Stimulated activated CD8-positive, alpha-beta memory T cell treated with anti-CD3 and anti-CD28 coated beads, Interleukin-7, amount 100 ng/mL, for 48 hours (primary cell): ENCODE measurements at regions not wholly inside any gene's neighbourhood (a gene's known extent, or its start where the extent isn't known, plus 50 kb on each side); places are given as distances from the start of the nearest gene placed in this dataset.
"Not testable (repeated sequence)": the region's sequence is repeated elsewhere in the genome, so short reads cannot be mapped to it uniquely, and the experiment has no call there.

ENCODE experiments used
- DNase-seq, 2 donors: peaks; one replicate each; pipeline ENCODE4 v3.0.0-alpha.2; 2020; ENCODE audit warnings: low read depth in 1 of 2; ENCODE audit errors: extremely low read depth in 1 of 2

DNA sequence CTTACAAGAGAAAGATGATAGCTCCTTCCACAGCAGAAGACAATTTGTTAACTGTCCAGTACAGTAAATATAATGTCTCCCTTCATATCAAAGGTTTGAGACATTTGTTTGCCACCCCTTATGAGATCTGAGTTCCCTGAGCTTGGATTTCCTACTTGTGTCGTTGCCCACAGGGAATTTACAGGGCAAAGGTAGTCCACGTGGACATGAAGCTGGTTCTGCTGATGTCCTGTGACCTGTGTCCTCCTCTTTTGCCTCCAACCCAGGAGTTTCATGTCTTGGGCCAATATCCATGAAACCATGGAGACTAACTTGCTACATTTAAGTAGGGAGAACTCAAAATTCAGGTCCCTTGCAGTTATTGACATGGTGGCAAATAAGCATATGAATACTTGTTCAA is 172.2 kb upstream of the KCTD7 start:
- DNase-seq: not testable (repeated sequence)

DNA sequence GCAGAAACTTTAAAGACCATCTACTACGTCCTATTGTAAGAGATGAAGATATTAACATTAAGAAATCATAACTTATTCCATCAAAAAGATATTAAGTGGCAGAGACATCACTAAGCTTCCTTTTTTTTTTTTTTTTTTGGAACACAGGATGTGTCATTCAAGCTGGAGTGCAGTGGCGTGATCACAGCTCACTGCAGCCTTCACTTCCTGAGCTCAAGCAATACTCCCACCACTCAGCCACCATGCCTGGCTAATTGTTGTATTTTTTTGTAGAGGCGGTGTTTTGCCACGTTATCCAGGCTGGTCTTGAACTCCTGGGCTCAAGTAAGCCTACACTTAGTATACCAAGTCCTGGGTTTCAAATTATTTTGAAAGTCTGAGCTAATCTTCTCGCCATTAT is 169.7 kb upstream of the KCTD7 start:
- not testable (repeated sequence) for DNase-seq

DNA sequence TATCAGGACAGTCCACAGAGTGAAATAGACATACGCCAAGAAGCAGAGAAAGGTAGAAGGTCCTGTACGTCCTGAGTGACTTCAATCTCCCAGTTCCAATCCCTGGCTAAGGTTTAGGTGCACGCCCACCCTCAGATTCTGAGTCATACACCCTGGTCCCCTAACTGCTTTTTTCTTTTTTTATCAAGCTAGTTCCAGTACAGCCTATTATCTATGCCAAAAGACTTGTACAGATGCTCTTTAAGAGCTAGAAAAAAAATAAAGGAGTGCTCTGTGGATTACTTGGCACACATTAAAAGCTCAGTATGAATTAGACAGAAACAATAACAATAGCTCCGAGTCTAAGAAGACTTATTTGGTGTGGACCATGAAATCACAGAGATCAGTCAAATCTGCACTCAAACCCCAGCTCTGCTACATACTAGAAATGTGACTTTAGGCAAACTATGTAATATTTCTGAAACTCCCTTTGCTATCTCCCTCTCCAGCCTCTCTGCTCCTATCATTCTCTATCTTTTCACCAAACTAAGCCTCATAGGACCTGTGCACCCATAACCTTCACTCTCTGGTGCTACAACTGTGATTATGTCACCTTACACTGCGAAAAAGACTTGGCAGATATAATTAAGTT is 168.8 kb upstream of the KCTD7 start:
- DNase-seq: not testable (repeated sequence)

DNA sequence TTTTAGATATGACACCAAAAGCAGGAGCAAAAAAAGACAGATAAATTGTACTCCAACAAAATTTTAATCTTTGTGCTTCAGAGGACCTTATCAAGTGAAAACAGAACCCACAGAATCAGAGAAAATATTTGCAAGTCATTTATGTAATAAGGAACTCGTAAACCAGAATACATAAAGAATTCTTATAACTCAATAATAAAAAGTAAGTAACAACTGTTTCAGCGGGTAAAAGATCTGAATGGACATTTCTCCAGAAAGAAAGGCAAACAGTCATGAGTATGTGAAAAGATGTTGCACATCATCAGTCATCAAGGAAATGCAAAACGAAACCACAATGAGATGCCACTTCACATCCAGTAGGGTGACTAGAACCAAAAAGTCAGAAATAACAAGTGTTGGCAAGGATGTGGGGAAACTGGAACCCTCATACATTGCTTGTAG is 167.7 kb upstream of the KCTD7 start:
- DNase-seq: no peak

DNA sequence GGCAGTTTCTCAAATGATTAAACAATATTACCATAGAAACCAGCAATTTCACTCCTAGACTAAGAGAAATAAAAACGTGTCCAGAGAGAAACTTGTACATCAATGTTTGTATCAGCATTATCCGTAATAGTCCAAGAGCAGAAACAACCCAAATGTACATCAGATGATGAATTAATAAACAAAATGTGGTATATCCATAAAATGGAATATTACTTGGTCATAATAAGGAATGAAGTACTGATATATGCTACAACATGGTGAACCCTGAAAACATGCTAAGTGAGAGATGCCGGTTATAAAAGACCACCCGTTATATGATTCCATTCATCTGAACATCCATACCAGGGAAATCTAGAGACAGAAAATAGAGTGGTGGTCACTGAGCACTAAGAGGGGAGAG is 167.3 kb upstream of the KCTD7 start:
- not testable (repeated sequence) for DNase-seq

DNA sequence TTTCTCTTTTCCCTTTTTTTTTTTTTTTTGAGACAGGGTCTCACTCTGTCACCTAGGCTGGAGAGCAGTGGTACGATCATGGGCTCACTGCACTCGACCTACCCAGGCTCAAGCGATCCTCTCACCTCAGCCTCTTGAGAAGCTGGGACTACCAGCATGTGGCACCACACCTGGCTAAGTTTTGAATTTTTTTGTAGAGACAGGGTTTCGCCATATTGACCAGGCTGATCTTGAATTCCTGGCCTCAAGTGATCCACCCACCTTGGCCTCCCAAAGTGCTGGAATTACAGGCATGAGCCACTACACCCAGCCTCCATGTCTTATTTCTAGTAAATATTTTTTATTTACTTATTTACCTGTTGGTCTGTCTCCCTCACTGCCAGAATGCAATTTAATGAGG is 165.8 kb upstream of the KCTD7 start:
- DNase-seq: not testable (repeated sequence)

DNA sequence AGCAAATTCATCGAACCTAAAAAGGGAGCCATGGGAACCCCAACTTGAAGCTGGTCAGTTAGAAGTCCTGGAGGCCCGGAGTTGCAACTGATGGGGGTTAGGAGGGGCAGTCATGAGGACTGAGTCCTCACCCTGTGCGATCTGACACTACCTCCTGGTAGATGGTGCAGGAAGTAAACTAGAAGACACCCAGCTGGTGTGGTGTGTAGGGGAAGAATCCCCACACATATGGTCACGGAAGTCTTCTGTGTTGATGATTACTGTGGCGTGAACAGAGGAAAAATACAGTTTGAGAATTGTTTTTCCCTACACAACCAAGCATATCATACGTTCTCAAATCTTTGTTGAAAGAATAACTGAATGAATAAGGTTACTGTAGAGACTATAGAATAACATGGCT is 164.6 kb upstream of the KCTD7 start:
- no peak for DNase-seq

DNA sequence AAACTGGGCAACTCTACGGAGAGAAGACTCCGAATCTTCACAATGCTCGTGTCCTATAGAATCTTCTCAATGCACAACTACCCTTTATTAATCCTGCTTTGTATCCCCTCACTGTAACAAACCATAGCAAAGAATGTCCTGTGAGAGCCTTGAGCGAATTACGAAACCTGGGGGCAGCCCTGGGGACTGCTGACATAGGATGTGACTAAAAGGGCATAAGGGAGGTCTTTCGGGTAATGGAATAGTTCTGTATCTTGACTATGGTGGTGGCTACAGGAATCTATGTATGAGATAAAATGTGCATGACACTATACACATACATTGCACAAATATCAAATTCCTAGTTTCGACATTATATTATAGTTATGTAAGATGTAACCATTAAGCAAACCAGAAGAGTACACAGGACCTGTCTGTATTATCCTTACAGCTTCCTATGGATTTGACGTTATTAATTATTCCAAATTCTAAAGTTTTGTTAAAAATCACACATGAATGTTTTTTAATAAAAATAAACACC is 162.5 kb upstream of the KCTD7 start:
- DNase-seq: no peak

DNA sequence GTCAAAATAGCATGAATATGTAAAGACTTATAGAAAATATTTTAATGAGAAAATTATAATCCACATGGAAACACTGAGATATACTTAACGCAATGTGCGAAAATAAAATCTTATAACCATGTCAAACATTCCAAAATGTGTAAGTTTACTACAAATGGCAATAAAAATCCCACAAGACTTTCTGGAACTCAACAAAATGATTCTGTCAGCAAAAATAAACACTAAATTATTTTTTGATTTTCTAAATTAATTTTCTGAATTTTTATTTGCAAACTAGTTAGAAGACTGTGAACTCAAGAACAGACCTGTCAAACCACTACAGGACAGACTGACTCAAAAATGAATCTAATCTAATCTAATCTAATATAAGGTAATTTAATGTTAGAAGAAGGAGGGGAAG is 160.8 kb upstream of the KCTD7 start:
- DNase-seq: no peak

DNA sequence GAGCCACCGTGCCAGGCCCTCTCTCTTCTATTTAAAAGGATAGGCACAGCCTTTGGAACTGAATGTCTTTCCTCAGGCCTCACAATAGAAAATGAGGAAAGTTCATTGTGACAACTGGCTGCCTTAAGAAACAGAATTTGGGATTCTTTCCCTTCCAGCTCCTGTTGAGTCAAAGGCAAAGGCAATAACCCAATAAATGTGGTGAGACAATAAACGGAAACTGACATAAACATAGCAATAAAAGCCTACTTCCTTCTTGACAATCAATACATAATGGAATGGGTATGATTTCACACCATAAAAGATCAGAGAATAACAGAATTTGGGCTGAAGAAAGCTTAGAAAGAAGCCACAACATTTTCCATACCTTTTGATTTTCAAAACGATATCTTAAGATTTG is 155.6 kb upstream of the KCTD7 start:
- not testable (repeated sequence) for DNase-seq

DNA sequence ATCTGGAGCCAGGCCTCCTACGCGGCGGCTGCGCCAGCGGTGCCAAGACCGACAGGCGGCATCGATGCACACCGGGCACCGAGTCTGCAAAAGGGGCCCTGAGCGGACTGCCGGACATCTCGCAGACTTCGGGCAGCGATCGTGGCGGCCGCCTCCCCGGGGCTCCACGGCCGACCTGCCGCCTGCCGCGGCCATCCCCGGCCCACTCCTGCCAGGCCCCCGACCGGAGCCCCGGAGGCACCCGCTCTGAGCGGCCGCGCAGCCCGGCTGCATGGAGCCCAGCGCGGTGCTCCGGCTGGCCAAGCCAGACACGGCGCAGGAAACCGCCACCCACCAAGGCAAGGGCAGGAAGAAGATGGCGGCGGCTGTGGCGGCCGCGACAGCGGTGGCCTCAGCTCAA is 154.2 kb upstream of the KCTD7 start:
- no peak for DNase-seq

DNA sequence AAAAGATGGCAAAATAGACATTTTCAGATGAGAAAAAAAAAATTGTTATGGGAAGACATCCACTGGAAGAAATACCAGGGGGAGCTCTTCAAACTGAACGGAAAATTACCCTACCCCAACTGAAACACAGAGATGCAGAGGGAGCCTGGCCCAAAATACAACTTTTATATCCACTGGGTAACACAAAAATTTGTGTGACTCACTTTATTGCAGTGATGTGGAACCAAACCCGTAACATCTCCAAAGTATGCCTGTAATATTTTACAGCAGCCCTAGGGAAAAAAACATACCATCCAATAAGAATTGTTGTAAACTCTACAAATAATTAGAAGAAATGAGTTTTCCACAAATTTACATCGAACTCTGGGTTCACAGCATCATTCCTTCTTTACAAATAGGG is 152.6 kb upstream of the KCTD7 start:
- not testable (repeated sequence) for DNase-seq

DNA sequence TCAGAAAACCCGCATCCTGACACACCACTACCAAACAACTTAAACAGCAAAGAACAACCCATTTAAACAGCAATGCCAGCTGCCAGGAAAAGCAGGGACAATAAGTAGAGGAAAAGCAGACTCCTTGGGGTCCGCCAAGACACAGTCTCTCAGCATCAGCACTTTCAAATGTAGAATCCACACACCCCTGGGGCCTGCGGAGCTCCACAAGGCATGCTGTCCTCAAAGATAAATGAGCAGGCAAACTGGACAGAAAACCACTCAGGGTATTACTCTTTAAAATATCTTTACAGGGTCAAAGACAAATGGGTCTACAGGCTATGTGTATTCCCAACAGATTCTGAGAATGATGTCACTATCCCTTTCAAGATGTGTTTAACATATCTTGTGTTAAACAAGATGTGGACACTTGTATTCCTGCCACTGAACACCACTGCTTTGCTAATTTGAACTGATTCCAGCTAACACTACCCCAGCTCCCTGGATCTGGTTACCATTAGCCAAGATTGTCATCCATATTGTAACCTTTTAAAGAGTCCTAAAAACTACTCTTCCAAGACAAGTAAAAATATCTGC is 150.8 kb upstream of the KCTD7 start:
- DNase-seq: not testable (repeated sequence)

DNA sequence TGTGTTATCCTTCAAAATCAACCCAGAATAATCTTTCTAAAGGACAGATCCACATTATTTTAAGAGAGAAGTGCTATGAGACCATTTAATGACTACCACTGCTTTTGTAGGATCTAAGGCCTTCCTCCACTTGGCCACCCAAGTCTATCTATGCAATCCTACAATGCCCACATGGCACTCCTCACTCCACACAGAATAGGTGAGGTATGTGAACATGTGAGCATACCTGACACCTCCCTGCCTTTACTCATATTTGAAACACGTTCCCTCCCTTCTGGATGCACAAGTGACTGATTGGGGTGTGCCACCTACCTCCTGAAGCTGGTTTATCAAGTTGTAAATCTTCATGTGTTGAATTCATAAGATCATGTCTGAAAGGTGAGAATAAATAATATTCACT is 147.5 kb upstream of the KCTD7 start:
- DNase-seq: not testable (repeated sequence)

DNA sequence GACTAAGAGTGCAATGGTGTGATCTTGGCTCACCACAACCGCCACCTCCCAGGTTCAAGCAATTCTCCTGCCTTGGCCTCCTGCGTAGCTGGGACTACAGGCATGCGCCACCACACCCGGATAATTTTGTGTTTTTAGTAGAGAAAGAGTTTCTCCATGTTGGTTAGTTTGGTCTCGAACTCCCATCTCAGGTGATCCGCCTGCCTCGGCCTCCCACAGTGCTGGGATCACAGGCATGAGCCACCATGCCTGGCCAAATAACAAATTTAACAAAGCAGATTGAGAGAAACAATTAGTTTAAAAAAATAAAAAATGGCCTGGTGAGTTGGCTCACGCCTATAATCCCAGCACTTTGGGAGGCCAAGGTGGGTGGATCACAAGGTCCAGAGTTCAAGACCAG is 139.6 kb upstream of the KCTD7 start:
- not testable (repeated sequence) for DNase-seq

DNA sequence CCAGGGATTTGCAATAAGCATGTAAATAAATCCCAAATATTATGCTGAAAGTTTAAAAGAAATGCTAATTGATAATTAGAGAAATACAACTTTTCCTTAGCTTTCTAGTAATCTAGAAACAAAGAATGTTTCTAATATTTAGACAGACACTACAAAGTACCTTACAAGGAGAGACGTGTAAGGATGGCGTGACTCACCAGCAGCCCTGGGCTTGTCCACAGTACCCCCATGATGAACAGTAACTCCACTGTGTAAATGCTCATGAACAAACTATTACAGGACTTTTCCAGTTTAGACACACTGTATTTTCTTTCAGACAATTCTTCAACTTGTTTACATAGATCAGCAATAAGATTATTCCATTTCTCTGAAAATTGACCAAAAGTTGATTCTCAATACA is 138.9 kb upstream of the KCTD7 start:
- not testable (repeated sequence) for DNase-seq

DNA sequence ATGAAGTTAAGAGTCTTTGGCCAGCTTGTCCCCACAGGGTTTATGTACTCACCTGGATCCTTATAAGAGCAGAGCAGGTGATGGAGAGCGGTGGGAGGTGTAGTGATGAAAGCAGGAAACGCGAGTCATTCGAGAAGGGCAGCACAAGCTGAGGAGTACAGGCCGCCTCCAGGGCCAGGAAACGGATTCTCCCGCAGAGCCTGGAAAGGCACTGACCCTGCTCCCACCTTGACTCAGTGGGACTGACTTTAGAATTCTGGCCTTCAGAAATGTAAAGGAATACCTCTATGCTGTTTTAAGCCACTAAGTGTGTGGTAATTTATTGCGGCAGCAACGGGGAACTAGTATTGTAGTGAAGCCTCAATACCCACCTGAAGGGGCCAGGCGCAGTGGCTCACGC is 137.7 kb upstream of the KCTD7 start:
- DNase-seq: not testable (repeated sequence)

DNA sequence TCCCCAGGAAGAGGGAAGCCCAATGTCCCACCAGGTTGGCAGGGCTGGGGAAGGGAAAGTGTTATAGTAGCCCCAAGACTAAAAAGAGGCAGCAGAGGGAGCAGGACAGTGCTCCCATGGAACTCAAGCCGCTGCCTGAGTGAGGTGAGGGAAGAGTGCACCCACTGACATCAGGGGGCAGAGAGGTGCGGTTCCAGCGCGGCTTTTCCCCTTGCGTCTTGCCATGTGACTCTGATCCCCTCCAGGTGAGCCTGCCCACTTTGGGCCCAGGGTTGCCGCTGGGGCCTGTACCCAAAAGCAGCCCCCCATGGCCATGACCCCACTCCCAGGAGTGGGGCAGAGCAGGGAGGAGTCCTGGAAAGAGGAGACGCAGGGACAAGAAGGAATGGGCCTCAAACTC is 136.3 kb upstream of the KCTD7 start:
- not testable (repeated sequence) for DNase-seq

DNA sequence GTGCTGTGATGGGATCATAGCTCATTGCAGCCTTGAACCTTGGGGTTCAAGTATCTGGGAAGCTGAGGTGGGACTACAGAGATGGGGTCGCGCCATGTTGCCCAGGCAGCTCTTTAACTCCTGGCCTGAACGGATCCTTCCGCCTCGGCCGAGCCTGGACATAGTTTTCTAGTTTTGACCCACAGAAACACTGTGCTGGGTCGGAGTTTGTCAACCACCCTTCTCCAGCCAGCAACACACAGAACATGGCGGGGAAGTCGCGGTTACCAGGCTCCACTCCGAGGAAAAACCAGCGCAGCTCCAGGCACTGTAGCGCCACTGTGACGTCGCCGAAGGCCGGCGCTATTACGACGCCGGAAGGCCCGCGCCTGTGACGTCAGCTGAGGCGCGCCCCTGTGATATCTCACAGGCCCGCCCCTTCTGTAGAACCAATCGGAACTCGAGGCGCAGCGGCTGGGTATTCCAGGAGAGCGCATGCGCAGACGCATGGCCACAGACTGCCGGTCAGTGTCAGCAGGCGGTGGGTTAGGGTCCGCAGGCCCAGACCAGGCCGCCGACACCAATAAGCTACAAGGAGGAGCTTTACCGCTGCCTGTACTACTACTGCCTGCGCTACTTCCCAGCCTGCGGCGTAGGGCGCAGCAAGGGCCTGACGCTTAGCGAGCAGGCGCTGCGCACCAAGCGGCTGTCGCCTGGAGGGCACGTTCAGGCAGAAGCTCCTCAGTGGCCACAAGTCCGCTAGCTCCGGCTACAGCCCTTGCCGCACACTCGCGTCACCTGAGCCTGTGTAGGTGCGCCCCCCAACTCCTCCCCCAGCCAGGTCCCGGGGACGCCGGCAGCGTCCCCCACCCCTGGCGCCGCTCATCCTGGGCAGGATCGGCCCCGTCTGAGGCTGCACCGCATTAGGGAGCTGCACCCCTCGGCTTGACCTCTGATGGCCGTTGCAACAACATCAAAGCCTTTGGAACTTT is 135.2 kb upstream of the KCTD7 start:
- DNase-seq: peak; percentile 90 to 94

DNA sequence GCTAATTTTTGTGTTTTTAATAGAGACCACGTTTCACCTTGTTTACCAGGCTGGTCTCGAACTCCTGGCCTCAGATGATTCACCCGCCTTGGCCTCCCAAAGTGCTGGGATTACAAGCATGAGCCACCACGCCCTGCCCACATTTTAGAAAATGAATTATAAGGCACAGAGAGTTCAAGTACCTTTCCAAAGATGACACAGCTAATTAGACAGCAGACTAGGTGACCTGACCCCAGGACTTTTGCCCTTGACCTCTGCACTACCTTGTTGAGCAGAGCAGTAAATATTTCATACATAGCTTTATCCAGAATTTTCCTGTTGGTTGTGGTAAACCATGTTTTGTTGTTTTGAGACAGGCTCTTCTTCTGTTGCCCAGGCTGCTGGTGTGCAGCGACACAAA is 131.3 kb upstream of the KCTD7 start:
- DNase-seq: no peak

DNA sequence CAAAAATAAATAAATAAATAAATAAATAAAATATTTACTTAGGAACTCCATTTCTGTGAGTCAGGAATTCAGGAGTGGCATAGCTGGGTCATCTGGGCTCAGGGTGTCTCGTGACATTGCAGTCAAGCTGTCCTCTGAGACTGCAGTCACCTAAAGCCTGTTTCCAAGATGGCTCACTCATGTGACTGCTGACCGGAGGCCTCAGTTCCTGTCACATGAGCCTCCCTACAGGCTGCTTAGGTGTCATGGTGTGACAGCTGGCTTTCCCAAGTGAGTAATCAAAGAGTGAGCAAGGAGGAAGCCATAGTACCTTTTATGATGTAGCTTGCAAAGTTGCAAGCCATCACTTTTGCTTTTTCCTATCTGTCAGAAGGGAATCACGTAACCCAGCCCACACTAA is 128.6 kb upstream of the KCTD7 start:
- no peak for DNase-seq
